Neural progenitor cell (in vitro differentiated cells): ENCODE measurements at regions not wholly inside any gene's neighbourhood (a gene's known extent, or its start where the extent isn't known, plus 50 kb on each side); places are given as distances from the start of the nearest gene placed in this dataset.

ENCODE experiments used
- DNase-seq: peaks from one replicate; pipeline ENCODE4 v3.0.0-alpha.2; 2016; ENCODE audit warnings: low spot score
- H2AFZ ChIP-seq: fragments of 200-600 bp; sonication (generic); replicated peaks from 2 replicates; pipeline ENCODE4 v1.6.1; 2016; ENCODE audit warnings: antibody characterized with exemption
- H3F3A ChIP-seq: fragments of 200-600 bp; sonication (generic); 2 replicates; pipeline ENCODE4 v1.6.1; 2016; ENCODE audit warnings: antibody characterized with exemption, low read depth
- H3K27ac ChIP-seq: fragments of 200-600 bp; sonication (generic); 2 replicates; pipeline ENCODE4 v1.5.1; 2016; ENCODE audit warnings: mild to moderate bottlenecking
- H3K27me3 ChIP-seq: fragments of 200-600 bp; sonication (generic); 2 replicates; pipeline ENCODE4 v1.6.1; 2016; ENCODE audit warnings: mild to moderate bottlenecking, moderate library complexity
- H3K36me3 ChIP-seq: fragments of 200-600 bp; sonication (generic); 2 replicates; pipeline ENCODE4 v1.5.1; 2016
- H3K4me1 ChIP-seq: fragments of 200-600 bp; sonication (generic); 2 replicates; pipeline ENCODE4 v1.6.1; 2016; ENCODE audit warnings: mixed run types
- H3K4me2 ChIP-seq: fragments of 200-600 bp; sonication (generic); 2 replicates; pipeline ENCODE4 v1.6.1; 2016
- H3K4me3 ChIP-seq: fragments of 200-600 bp; sonication (generic); 2 replicates; pipeline ENCODE4 v1.5.1; 2016
- H3K79me2 ChIP-seq: fragments of 200-600 bp; sonication (generic); 2 replicates; pipeline ENCODE4 v1.6.1; 2016; ENCODE audit warnings: low read depth
- H3K9ac ChIP-seq: fragments of 200-600 bp; sonication (generic); 2 replicates; pipeline ENCODE4 v1.6.1; 2016
- H3K9me3 ChIP-seq: fragments of 200-600 bp; sonication (generic); 2 replicates; pipeline ENCODE4 v1.5.1; 2016; ENCODE audit warnings: low read depth
- H4K20me1 ChIP-seq: fragments of 200-600 bp; sonication (generic); 2 replicates; pipeline ENCODE4 v1.6.1; 2016; ENCODE audit warnings: low read depth
- H3K27ac Mint-ChIP-seq: 3 replicates; pipeline ENCODE4 v1.8.0; 2021; ENCODE audit warnings: mixed read lengths
- H3K27me3 Mint-ChIP-seq: 2 replicates; pipeline ENCODE4 v1.8.0; 2022; ENCODE audit warnings: low read depth, mild to moderate bottlenecking, inconsistent platforms, moderate library complexity, mixed read lengths; ENCODE audit not compliant: insufficient read depth
- H3K36me3 Mint-ChIP-seq: 3 replicates; pipeline ENCODE4 v1.8.0; 2021; ENCODE audit warnings: mixed read lengths
- H3K4me1 Mint-ChIP-seq: 3 replicates; pipeline ENCODE4 v1.8.0; 2021; ENCODE audit warnings: mixed read lengths
- H3K4me3 Mint-ChIP-seq: 3 replicates; pipeline ENCODE4 v1.8.0; 2021; ENCODE audit warnings: mild to moderate bottlenecking, moderate library complexity, mixed read lengths
- H3K9me3 Mint-ChIP-seq: 3 replicates; pipeline ENCODE4 v1.8.0; 2020; ENCODE audit warnings: mixed read lengths
- EZH2 ChIP-seq: fragments of 200-600 bp; sonication (generic); IDR thresholded peaks from 2 replicates; pipeline ENCODE4 v1.6.1; 2017; ENCODE audit warnings: antibody characterized with exemption, mild to moderate bottlenecking, moderate library complexity
- EZH2phosphoT487 ChIP-seq: fragments of 200-600 bp; sonication (generic); IDR thresholded peaks from 2 replicates; pipeline ENCODE4 v1.6.1; 2017; ENCODE audit warnings: antibody characterized with exemption
- TF ChIP-seq, protein P1 (sequence below): fragments of 200-600 bp; sonication (generic); IDR thresholded peaks from 2 replicates; pipeline ENCODE4 v1.5.1; 2017; ENCODE audit warnings: antibody characterized with exemption, mild to moderate bottlenecking

DNA sequence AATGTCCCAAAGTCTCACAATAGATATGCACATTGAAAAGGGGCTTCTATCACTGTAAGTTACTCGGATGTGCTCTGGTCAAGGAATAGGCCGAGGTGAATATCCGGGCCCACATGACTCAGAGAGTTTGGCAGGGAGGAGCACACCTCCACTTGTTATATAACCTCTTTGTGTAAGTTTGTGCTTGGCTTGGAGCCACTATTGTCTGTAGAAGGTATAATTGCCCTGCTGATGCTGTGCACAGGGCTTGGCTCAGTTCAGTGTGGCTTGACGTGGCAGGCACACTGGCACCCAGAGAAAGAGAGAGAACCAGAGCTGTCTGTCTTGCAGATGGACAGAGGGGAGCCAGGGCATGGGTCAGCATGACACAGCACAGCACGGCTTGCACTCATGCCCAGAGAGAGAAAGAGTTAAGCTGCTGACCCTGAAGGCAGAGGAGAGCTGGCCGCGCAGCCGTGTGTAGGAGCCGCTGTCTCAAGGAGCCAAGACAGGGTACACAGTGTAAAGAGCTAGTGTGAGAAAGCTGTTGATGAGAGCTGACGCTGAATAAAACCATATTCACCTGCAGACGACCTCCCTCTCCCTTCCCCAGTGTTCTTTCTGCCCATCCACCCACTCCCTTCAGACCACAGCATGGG, 482.5 kb downstream of the C6orf118 start:
- H3K27me3 Mint-ChIP-seq = peaks cover 4% of the 10 kb centered on the region
- no peaks in the 10 kb centered on the region for H3K36me3 ChIP-seq
- DNase-seq = no peak

DNA sequence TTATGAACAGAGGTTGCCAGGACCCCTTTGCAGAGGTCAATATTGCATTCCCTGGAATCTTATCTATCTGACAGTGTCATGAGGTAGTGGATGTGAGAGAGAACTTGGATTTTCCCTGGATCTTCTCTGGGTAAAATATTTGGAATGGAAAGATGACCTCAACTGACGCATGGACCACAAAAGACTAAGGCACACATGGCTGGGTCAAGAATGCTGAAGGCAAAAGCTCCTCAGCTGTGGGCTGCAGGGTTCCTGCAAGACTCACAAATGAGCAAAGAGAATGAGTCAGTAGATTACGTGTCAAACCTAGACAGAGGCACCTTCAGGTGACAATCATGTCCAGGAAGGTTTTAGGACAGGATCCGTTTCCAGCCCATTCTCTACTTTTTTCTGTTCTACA, 484.0 kb downstream of the C6orf118 start:
- H4K20me1 ChIP-seq = no peaks in the 10 kb centered on the region
- Mint-ChIP-seq H3K9me3 (peaks cover 4% of the 10 kb centered on the region), H3K4me1 (peaks cover 4% of the 10 kb centered on the region), H3K4me3 (no peak overlapping the region), H3K27me3 (peaks cover 2% of the 10 kb centered on the region), H3K36me3 (no peaks in the 10 kb centered on the region), H3K27ac (no peak overlapping the region)
- no peak overlapping the region for H3K27ac ChIP-seq
- no peaks in the 10 kb centered on the region for H3K27me3 ChIP-seq
- H3K79me2 ChIP-seq = no peaks in the 10 kb centered on the region
- no peak for DNase-seq
- H2AFZ ChIP-seq = no peak overlapping the region
- no peak overlapping the region for H3K4me2 ChIP-seq
- no peak overlapping the region for H3K9ac ChIP-seq
- H3K4me1 ChIP-seq = no peaks in the 10 kb centered on the region
- no peaks in the 10 kb centered on the region for H3K9me3 ChIP-seq
- H3K36me3 ChIP-seq = no peaks in the 10 kb centered on the region
- H3K4me3 ChIP-seq = no peak overlapping the region
- H3F3A ChIP-seq = no peaks in the 10 kb centered on the region
- TF ChIP-seq EZH2 (no peak), EZH2phosphoT487 (no peak)
- TF ChIP-seq, protein P1, sequence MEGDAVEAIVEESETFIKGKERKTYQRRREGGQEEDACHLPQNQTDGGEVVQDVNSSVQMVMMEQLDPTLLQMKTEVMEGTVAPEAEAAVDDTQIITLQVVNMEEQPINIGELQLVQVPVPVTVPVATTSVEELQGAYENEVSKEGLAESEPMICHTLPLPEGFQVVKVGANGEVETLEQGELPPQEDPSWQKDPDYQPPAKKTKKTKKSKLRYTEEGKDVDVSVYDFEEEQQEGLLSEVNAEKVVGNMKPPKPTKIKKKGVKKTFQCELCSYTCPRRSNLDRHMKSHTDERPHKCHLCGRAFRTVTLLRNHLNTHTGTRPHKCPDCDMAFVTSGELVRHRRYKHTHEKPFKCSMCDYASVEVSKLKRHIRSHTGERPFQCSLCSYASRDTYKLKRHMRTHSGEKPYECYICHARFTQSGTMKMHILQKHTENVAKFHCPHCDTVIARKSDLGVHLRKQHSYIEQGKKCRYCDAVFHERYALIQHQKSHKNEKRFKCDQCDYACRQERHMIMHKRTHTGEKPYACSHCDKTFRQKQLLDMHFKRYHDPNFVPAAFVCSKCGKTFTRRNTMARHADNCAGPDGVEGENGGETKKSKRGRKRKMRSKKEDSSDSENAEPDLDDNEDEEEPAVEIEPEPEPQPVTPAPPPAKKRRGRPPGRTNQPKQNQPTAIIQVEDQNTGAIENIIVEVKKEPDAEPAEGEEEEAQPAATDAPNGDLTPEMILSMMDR = no peak

More for the DNA sequence above, 482.5 kb downstream of the C6orf118 start:
- Mint-ChIP-seq H3K4me3 (peak overlapping the region; percentile 42), H3K27ac (peak overlapping the region; percentile 29), H3K36me3 (no peaks in the 10 kb centered on the region), H3K9me3 (peaks cover 4% of the 10 kb centered on the region), H3K4me1 (peaks cover 5% of the 10 kb centered on the region)
- no peak for TF ChIP-seq EZH2phosphoT487
- no peak for TF ChIP-seq EZH2
- TF ChIP-seq, protein P1 = no peak
- Histone ChIP-seq H3K27ac (no peak overlapping the region), H3K9me3 (no peaks in the 10 kb centered on the region), H3K9ac (no peak overlapping the region), H3K79me2 (no peaks in the 10 kb centered on the region), H3F3A (no peaks in the 10 kb centered on the region), H2AFZ (peak overlapping the region; percentile 77), H4K20me1 (no peaks in the 10 kb centered on the region), H3K4me3 (no peak overlapping the region), H3K27me3 (no peaks in the 10 kb centered on the region), H3K4me1 (no peaks in the 10 kb centered on the region), H3K4me2 (no peak overlapping the region)

- no peak overlapping the region for H3K27ac Mint-ChIP-seq
Observed at GRCh38 chr6:164817662-164818061, 491.7 kb downstream of the C6orf118 start.

More at GRCh38 chr6:164817662-164818061, 491.7 kb downstream of the C6orf118 start:
- H3K9ac ChIP-seq = no peak overlapping the region
- no peak overlapping the region for H3K4me2 ChIP-seq
- Mint-ChIP-seq H3K4me3 (no peak overlapping the region), H3K36me3 (no peaks in the 10 kb centered on the region), H3K27me3 (no peaks in the 10 kb centered on the region), H3K4me1 (no peaks in the 10 kb centered on the region), H3K9me3 (peaks cover 4% of the 10 kb centered on the region)
- H4K20me1 ChIP-seq = no peaks in the 10 kb centered on the region
- H3K4me1 ChIP-seq = no peaks in the 10 kb centered on the region
- DNase-seq = no peak
- H2AFZ ChIP-seq = no peak overlapping the region
- no peaks in the 10 kb centered on the region for H3K9me3 ChIP-seq
- no peak overlapping the region for H3K4me3 ChIP-seq
- H3F3A ChIP-seq = no peaks in the 10 kb centered on the region
- H3K79me2 ChIP-seq = no peaks in the 10 kb centered on the region
- H3K27ac ChIP-seq = no peak overlapping the region
- no peaks in the 10 kb centered on the region for H3K27me3 ChIP-seq
- TF ChIP-seq EZH2phosphoT487 (no peak), EZH2 (no peak)
- TF ChIP-seq, protein P1 = no peak
- no peaks in the 10 kb centered on the region for H3K36me3 ChIP-seq
